GM04504 (cell line): ENCODE measurements at regions not wholly inside any gene's neighbourhood (a gene's known extent, or its start where the extent isn't known, plus 50 kb on each side); places are given as distances from the start of the nearest gene placed in this dataset.
"Not testable (repeated sequence)": the region's sequence is repeated elsewhere in the genome, so short reads cannot be mapped to it uniquely, and the experiment has no call there.

Experiments used
- DNase-seq: peaks from one replicate; pipeline ENCODE4 v3.0.0-alpha.2; 2012; ENCODE audit warnings: low read depth

- no peak for DNase-seq
Observed at GRCh38 chr14:83711046-83711445, 1818.9 kb upstream of the FLRT2 start.

DNA sequence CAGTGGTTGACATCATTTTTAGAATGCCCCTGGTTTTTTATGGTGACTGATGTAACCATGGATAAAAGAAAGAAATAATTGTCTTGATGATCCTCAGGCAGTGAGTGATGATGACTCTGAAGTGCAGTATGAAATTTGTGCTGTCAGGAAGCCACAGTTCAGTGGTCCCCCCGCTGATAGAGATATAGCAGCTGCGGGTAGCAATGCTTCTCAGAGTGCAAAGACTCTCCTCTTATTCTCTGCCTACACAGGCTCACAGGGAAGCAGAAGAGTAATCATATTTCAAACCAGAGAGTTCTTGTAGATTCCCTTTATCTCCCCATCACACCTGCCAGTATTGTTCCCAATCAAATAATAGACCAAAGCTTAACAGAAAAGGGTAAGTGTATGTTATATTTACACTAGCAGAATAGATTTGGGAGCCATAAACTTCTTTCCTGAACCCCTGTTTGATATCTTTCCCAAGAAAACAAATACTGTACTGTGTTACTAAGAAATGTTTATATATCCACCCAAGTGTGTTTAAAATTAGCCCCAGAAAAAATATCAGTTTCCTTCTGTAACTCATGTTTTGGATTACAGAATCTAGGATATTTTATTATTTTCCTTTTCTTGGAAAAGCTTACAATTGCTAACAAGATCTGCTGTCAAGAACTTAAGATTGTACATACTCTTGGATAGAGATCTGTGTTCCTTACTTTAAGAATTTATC is 1817.4 kb upstream of the FLRT2 start:
- DNase-seq: no peak

GRCh38 chr14:83713732-83714131 is 1816.2 kb upstream of the FLRT2 start:
- no peak for DNase-seq

GRCh38 chr14:83714151-83714550 is 1815.8 kb upstream of the FLRT2 start:
- no peak for DNase-seq

- not testable (repeated sequence) for DNase-seq
Observed at GRCh38 chr14:83719435-83719834, 1810.5 kb upstream of the FLRT2 start.

DNA sequence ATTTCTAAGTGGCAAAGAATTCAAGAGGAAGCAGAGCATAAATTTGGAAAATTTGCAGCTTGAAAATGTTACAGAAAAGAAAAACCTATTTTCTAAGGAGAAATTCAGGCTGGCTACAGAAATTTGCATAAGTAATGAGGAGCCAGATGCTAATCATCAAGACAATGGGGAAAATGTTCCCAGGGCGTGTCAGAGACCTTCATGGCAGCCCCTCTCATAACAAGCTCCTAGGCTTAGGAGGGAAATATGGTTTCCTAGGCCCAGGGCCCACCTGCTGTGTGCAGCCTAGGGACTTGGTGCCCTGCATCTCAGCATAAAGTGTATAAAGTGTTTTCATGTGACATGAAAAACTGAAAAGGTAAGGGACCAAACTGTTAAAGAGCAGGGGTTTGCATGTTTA is 1796.3 kb upstream of the FLRT2 start:
- DNase-seq: no peak

DNA sequence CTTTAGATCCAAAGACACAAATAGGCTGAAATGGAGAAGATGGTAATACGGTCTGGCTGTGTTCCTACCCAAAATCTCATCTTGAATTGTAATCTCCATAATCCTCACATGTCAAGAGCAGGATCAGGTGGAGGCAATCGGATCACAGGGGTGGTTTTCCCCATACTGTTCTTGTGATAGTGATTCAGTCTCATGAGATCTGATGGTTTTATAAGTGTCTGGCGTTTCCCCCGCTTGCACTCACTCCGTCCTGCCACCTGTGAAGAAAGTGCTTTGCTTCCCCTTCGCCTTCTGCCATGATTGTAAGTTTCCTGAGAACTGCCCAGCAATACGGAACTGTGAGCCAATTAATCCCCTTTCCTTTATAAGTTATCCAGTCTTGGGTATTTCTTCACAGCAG is 1795.5 kb upstream of the FLRT2 start:
- no peak for DNase-seq

DNA sequence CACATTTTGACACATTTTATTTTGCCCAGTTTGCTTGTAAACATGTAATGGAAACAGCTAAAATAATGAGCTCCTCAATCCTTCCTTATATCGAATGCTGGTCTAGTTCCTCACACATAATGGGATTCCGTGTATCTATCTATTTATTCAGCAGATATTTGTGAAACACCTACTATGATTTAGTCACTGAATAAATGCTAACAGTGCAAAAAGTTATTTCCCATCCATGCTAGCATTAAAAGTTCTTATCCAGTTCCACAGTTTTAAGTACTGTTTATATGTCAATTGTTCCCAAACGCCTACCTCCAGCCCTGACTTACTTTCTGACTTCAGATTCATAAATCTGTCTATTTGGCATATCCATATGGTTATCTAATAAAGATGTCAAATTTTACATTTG is 1788.7 kb upstream of the FLRT2 start:
- DNase-seq: no peak

- no peak for DNase-seq
Observed at GRCh38 chr14:83744224-83744623, 1785.7 kb upstream of the FLRT2 start.

DNA sequence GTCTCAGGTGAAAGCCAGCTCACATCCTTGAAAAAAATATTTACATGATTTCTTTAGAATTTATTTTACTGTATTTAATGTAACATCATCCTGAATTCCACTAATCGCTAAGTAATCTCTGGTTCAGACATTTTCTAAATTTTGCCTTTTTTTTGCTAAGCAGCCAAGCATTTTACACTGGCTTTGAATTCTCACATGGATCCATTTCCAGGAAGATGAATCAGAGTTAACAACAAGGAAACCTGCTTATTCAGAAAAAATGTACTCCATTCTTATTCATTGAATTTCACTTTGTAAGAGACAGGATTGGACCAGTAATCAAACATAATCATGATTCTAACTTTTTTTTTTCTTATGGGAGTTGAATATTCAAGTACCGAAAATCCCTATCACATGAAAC is 1785.1 kb upstream of the FLRT2 start:
- no peak for DNase-seq

DNA sequence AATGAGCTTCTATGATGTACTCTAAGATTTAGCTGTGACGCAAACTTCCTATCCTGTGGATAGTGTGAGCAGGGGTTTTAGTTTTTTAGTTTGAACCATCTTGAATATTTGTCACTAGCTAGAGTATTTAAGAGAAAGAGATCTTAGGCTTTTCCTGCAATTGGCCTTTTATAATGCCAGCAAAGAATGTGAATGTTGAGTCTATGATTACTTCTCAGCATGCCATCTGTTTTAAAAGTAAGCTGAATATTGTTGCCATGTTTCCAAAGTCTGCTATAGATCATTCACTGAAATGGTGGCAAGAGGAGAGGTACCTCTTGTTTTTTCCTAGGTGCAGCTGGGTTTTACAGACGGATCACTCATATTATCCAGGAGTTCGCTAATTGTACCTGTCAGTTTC is 1783.6 kb upstream of the FLRT2 start:
- no peak for DNase-seq

DNA sequence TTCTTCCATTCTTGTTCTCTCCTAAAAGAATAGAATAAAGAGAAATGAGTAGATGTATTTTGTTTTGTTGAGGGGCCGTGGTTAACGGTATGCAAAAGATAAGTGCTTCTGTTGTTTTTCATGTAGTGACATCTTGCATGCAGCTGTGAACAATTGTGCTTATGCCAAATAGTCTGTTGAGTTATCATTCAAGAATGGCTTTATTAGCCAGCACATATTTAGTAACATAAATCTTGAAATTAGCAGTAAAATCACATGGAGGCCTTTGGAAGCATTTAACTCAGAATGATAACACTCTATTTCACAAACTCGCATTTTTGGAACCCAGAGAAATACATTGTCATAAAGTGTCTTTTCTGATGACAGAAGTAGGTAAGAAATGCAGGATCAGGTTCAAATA is 1772.0 kb upstream of the FLRT2 start:
- peak; percentile 47 for DNase-seq

- no peak for DNase-seq
Observed at GRCh38 chr14:83764656-83765599, 1765.0 kb upstream of the FLRT2 start.

GRCh38 chr14:83777516-83777915 is 1752.4 kb upstream of the FLRT2 start:
- DNase-seq: no peak

DNA sequence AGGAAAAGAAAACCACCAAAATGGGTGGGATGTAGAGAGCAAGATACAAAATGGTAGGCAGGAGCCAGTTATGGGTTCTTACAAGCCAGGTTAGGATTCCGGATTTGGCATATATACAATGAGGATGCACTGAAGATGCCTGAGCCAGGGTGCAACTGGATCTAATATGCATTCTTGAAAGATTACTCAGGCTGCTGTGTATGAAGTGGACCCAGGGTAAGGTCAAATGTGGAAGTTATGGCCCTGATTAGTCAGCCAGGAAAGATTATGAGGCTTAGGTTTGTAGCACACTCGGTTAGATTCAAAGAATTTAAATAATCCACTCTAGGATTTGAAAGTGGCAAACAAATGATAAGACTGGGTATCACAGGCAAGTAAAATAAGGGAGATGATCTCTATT is 1750.7 kb upstream of the FLRT2 start:
- DNase-seq: peak; percentile 17

GRCh38 chr14:83780321-83780720 is 1749.6 kb upstream of the FLRT2 start:
- no peak for DNase-seq

- no peak for DNase-seq
Observed at GRCh38 chr14:83798421-83798820, 1731.5 kb upstream of the FLRT2 start.

DNA sequence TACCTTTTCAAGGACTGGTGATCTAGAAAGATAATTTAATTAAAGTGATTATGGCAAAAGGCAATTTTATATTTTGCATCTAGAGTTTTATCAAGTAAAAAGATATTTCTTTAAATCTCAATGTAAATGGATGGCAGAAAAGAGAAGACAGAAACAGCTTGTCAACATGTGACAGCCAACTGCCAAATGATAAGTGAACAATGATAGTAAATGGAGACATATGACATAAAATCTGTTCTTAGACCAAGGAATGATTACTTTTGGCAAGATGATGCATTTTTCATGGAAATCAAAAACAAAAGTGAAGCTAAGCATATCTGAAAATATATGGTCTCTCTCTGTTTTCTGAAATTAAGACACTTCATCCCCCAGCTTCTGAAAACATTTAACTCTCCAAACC is 1730.7 kb upstream of the FLRT2 start:
- DNase-seq: no peak

- no peak for DNase-seq
Observed at GRCh38 chr14:83814896-83815295, 1715.0 kb upstream of the FLRT2 start.

GRCh38 chr14:83816761-83817160 is 1713.2 kb upstream of the FLRT2 start:
- no peak for DNase-seq

DNA sequence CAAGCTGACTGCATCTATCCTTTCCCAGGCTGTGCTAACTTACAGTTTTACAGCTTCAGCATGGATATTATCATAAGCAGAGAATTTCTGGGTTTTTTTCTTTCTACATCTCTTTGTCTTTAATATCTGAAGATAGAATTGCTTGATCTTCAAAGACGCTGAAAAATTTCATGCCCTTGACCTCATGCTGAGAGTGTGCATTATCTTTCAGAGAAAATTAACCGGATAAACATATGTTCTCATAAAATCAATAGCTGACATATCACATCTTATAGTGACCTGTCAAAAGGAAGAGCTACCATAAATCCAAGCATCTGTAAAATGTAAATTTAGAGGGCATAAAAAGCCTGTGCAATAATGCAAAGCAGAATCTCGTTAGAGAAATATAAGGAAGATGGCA is 1704.1 kb upstream of the FLRT2 start:
- no peak for DNase-seq

GRCh38 chr14:83826838-83827237 is 1703.1 kb upstream of the FLRT2 start:
- peak; percentile 26 for DNase-seq

DNA sequence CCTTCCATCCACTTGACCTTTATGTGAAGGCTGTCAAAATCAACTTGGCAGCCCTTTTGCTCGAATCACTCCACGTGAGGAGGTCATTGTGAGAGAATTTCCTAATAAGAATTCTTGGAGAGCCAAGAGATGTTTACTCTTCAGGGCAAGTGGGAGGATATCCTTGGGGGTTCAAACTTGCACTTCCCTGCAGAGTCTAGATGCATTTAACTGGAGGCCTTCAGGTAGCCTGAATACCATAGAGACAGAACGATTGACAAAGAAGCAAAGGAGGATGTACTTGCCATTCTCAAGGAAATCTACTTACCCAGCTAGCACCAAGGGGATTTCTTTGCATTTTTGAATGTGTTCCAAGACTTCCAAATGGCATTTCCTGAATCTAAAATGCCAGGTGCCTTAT is 1702.6 kb upstream of the FLRT2 start:
- DNase-seq: no peak
